ENCODE measurements at regions not wholly inside any gene's neighbourhood (a gene's known extent, or its start where the extent isn't known, plus 50 kb on each side); places are given as distances from the start of the nearest gene placed in this dataset.

GRCh38 chr10:55374917-55375316 is 573.9 kb upstream of the PCDH15 start:
- Mint-ChIP-seq H3K4me1 (peaks cover 16% of the 10 kb centered on the region), H3K27me3 (ENCODE audit: low read depth) (no peaks in the 10 kb centered on the region), H3K27ac (no peak overlapping the region), H3K9me3 (no peaks in the 10 kb centered on the region), H3K4me3 (no peak overlapping the region), H3K36me3 (ENCODE audit: low read depth) (no peaks in the 10 kb centered on the region)
- TF ChIP-seq, protein P1, sequence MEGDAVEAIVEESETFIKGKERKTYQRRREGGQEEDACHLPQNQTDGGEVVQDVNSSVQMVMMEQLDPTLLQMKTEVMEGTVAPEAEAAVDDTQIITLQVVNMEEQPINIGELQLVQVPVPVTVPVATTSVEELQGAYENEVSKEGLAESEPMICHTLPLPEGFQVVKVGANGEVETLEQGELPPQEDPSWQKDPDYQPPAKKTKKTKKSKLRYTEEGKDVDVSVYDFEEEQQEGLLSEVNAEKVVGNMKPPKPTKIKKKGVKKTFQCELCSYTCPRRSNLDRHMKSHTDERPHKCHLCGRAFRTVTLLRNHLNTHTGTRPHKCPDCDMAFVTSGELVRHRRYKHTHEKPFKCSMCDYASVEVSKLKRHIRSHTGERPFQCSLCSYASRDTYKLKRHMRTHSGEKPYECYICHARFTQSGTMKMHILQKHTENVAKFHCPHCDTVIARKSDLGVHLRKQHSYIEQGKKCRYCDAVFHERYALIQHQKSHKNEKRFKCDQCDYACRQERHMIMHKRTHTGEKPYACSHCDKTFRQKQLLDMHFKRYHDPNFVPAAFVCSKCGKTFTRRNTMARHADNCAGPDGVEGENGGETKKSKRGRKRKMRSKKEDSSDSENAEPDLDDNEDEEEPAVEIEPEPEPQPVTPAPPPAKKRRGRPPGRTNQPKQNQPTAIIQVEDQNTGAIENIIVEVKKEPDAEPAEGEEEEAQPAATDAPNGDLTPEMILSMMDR (IDR thresholded peaks at IDR 0.05; ENCODE audit: unreplicated experiment in 3 of 3) = no peak

DNA sequence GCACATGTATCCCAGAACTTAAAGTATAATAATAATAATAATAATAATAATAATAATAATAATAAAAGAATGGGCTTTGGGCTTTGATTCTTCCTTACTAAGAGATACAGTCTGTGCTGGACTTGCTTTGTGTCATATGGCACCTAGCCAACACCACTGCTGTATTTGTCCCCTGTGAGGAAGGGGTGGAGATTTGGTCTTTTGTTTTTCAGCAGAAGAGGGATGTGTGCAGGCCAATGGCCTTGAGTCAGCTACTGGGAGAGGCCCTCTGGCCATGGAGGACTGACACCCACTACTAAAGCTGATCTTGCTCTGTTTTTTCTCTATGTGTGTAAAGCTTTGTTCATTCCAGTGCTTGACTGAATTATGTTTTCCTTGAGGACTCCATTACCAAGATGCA is 573.0 kb upstream of the PCDH15 start:
- Mint-ChIP-seq H3K9me3 (no peaks in the 10 kb centered on the region), H3K27me3 (ENCODE audit: low read depth) (no peaks in the 10 kb centered on the region), H3K4me3 (no peak overlapping the region), H3K36me3 (ENCODE audit: low read depth) (no peaks in the 10 kb centered on the region), H3K27ac (no peak overlapping the region), H3K4me1 (peaks cover 16% of the 10 kb centered on the region)
- TF ChIP-seq, protein P1 (IDR thresholded peaks at IDR 0.05; ENCODE audit: unreplicated experiment in 3 of 3) = no peak

DNA sequence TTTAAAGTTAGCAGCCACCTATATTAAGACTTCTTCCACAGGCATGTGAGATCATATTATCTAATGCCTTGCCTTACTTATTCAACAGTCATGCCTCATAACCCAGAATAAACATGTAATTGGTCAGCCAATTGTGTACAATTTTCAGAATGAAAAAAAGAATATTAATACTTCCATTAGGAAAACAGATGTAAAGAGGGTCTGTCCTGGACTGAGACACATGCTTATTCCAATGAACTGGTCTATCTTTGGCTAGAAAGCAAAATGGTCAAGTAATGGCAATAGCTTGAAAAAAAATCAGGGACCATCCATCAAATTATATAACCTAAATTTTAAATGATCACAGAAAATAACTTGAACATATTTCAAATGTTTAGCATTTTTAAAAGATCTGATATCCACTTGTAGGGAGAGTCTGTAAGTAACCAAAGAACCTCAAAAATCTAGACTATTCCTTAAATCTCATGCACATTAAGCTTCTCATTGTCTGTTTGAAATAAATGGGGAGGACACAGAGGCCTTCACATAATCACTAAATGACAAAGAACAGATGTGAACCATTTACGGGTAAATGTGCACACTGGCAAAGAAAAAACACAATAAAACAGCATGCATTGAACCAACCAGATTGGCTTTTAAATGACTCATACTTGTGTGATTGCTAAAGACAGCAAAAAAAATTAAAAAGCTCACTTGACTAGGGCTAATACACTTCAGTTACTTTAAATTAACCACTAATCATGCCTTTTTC is 568.8 kb upstream of the PCDH15 start:
- Mint-ChIP-seq H3K4me3 (no peak overlapping the region), H3K9me3 (peaks cover 3% of the 10 kb centered on the region), H3K36me3 (ENCODE audit: low read depth) (no peaks in the 10 kb centered on the region), H3K4me1 (peaks cover 5% of the 10 kb centered on the region), H3K27ac (peak overlapping the region in 1 of 3 experiments; percentile 33), H3K27me3 (ENCODE audit: low read depth) (no peaks in the 10 kb centered on the region)
- TF ChIP-seq, protein P1 (IDR thresholded peaks at IDR 0.05; ENCODE audit: unreplicated experiment in 3 of 3) = no peak

- Mint-ChIP-seq H3K4me1 (peaks cover 4% of the 10 kb centered on the region), H3K27ac (no peak overlapping the region), H3K4me3 (no peak overlapping the region), H3K36me3 (ENCODE audit: low read depth) (no peaks in the 10 kb centered on the region), H3K9me3 (peaks cover 3% of the 10 kb centered on the region), H3K27me3 (ENCODE audit: low read depth) (no peaks in the 10 kb centered on the region)
- TF ChIP-seq, protein P1 (IDR thresholded peaks at IDR 0.05; ENCODE audit: unreplicated experiment in 3 of 3) = no peak
These were observed 567.4 kb upstream of the PCDH15 start for GRCh38 chr10:55368467-55368866.

DNA sequence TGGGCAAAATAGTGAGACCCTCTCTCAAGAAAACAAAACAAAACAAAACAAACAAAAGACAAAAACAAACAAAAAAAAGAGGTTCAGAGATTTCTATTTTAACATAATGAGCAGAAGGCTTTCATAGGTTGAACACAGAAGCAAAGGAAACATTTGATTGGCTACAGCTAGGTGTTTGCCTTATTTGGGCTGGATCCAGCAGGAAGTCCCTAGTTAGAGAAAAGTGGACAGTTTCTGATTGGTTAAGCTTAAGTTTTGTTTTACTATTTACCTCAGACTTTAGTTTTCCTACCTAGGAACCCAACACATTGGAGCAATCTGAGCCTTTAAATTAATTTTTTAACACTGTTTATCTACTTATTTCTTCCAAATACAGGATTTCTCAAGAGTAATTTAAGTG is 566.5 kb upstream of the PCDH15 start:
- no peaks in the 10 kb centered on the region for H3K27me3 Mint-ChIP-seq (ENCODE audit: low read depth)
- peaks cover 4% of the 10 kb centered on the region for H3K4me1 Mint-ChIP-seq
- no peaks in the 10 kb centered on the region for H3K36me3 Mint-ChIP-seq (ENCODE audit: low read depth)
- no peak overlapping the region for H3K27ac Mint-ChIP-seq
- TF ChIP-seq, protein P1 (IDR thresholded peaks at IDR 0.05; ENCODE audit: unreplicated experiment in 3 of 3) = no peak
- H3K9me3 Mint-ChIP-seq = peaks cover 3% of the 10 kb centered on the region
- no peak overlapping the region for H3K4me3 Mint-ChIP-seq

DNA sequence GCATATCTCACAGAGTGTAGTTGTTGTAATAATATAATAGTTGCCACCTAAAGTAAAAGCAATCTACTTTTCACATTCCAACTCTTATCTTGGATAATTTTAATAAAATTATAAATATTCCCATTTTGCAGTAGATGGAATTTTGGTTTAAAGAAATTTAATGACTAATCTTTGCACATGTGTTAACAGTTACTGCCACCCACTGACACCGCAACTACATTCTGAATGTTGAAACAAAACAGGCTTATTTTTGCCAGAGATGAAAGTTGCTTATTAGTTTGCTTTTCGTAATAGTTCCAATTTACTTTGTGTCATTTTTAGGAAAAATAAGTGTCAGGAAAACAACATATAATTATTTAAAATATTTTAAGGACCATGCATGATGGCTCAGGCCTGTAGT is 557.5 kb upstream of the PCDH15 start:
- Mint-ChIP-seq H3K36me3 (ENCODE audit: low read depth) (no peaks in the 10 kb centered on the region), H3K27ac (no peak overlapping the region), H3K9me3 (no peaks in the 10 kb centered on the region), H3K4me1 (no peaks in the 10 kb centered on the region), H3K27me3 (ENCODE audit: low read depth) (no peaks in the 10 kb centered on the region), H3K4me3 (no peak overlapping the region)
- TF ChIP-seq, protein P1 (IDR thresholded peaks at IDR 0.05; ENCODE audit: unreplicated experiment in 3 of 3) = no peak

All from nephron (organoid).